Panc1 (cell line): ENCODE measurements at regions not wholly inside any gene's neighbourhood (a gene's known extent, or its start where the extent isn't known, plus 50 kb on each side); places are given as distances from the start of the nearest gene placed in this dataset.

Source experiments
- ATAC-seq: fragments of 200-7000 bp; cut with Tn5 transposase; 2 replicates; pipeline ENCODE4 v1.9.1; 2020; ENCODE audit warnings: mild to moderate bottlenecking, moderate library complexity
- BruUV-seq: library from RNA; stranded (reverse); fragments of 400-500 nt; replicated peaks from 2 replicates; lab custom pipeline; 2021; lab: Mats Ljungman, UMichigan
- CTCF ChIA-PET: fragments of 300-600 bp; sonication (Branson Sonifier 250); formaldehyde crosslinking; loops from one replicate; lab custom pipeline; 2022; ENCODE audit warnings: antibody characterized with exemption; lab: Charles Lee
- POLR2A ChIA-PET: fragments of 300-600 bp; sonication (Branson Sonifier 250); formaldehyde crosslinking; loops from one replicate; lab custom pipeline; 2022; ENCODE audit warnings: antibody characterized with exemption; lab: Charles Lee
- DNase-seq: peaks from one replicate; pipeline ENCODE4 v3.0.0-alpha.2; 2010; ENCODE audit warnings: low read depth, low spot score
- H3K27ac ChIP-seq: 2 replicates; pipeline ENCODE4 v1.5.1; 2011; ENCODE audit warnings: mild to moderate bottlenecking, low read length, inconsistent platforms
- H3K27me3 ChIP-seq: fragments of 200-500 bp; sonication (Bioruptor generic); 2 replicates; pipeline ENCODE4 v1.6.0; 2014; ENCODE audit warnings: low read length, inconsistent platforms; ENCODE audit not compliant: control insufficient read depth, insufficient read depth
- H3K36me3 ChIP-seq: fragments of 200-500 bp; sonication (Bioruptor generic); 2 replicates; pipeline ENCODE4 v1.5.1; 2014; ENCODE audit warnings: inconsistent platforms, mild to moderate bottlenecking, low read length, moderate library complexity; ENCODE audit not compliant: control insufficient read depth, insufficient read depth
- H3K4me1 ChIP-seq: 2 replicates; pipeline ENCODE4 v1.5.1; 2011; ENCODE audit warnings: inconsistent platforms, mild to moderate bottlenecking, low read length, moderate library complexity; ENCODE audit not compliant: control insufficient read depth, insufficient read depth
- H3K4me3 ChIP-seq, 2 experiments: 2 replicates each; pipeline ENCODE4 v1.5.1; 2011 to 2012; ENCODE audit warnings: low read depth in 2 of 2, low read length in 2 of 2, mild to moderate bottlenecking in 2 of 2, inconsistent platforms in 1 of 2, moderate library complexity in 1 of 2
- H3K9me3 ChIP-seq: fragments of 200-500 bp; sonication (Bioruptor generic); 2 replicates; pipeline ENCODE4 v1.5.1; 2014; ENCODE audit warnings: low read depth, mild to moderate bottlenecking, inconsistent platforms, low read length, moderate library complexity; ENCODE audit not compliant: control insufficient read depth, insufficient read depth
- POLR2AphosphoS5 ChIP-seq: IDR thresholded peaks from 2 replicates; pipeline ENCODE4 v1.6.1; 2012; ENCODE audit warnings: mild to moderate bottlenecking, low read depth, low read length, moderate library complexity
- REST ChIP-seq, 2 experiments: IDR thresholded peaks; 2 replicates each; pipeline ENCODE4 v1.6.1; 2011 to 2012; ENCODE audit warnings: low read depth in 2 of 2, control low read depth in 1 of 2, low read length in 1 of 2, mild to moderate bottlenecking in 1 of 2, moderate library complexity in 1 of 2; ENCODE audit not compliant: insufficient read depth in 1 of 2
- SIN3A ChIP-seq: IDR thresholded peaks from 2 replicates; pipeline ENCODE4 v1.6.1; 2012; ENCODE audit warnings: low read depth, mild to moderate bottlenecking, low read length, moderate library complexity, borderline replicate concordance; ENCODE audit not compliant: insufficient read depth
- TCF7L2 ChIP-seq: IDR thresholded peaks from 2 replicates; pipeline ENCODE4 v1.6.1; 2011; ENCODE audit warnings: mild to moderate bottlenecking, low read depth, low read length, inconsistent platforms
- in situ Hi-C: cut with HindIII; loops from 2 replicates; pipeline ENCODE4 v1.10.0; 2016; ENCODE audit warnings: low sequenced_read_pairs, low pct_unique_long_range_greater_than_20kb
- intact Hi-C: fragments of 100-400 bp; cut with micrococcal nuclease; formaldehyde crosslinking; loops from one replicate; pipeline ENCODE4 v1.10.0; 2022; ENCODE audit not compliant: unreplicated experiment
- TF ChIP-seq, protein P1 (sequence below): fragments of 450-650 bp; IDR thresholded peaks from 2 replicates; pipeline ENCODE4 v1.5.1; 2017; ENCODE audit warnings: mild to moderate bottlenecking

GRCh38 chr10:131536676-131537075 lies 225.2 kb upstream of the TCERG1L start:
- Histone ChIP-seq H3K27me3 (peaks cover 12% of the 10 kb centered on the region), H3K4me1 (no peaks in the 10 kb centered on the region), H3K27ac (no peak overlapping the region), H3K36me3 (no peaks in the 10 kb centered on the region), H3K4me3 (no peak overlapping the region), H3K9me3 (no peaks in the 10 kb centered on the region)
- no TSS peak for BruUV-seq
- DNase-seq, result no peak
- intact Hi-C loops (no loop called here), in situ Hi-C loops (no loop called here)
- POLR2A ChIA-PET, result no interaction called here
- no peak for ATAC-seq
- CTCF ChIA-PET, result no interaction called here
- TF ChIP-seq POLR2AphosphoS5 (no peak), REST (IDR thresholded peaks at IDR 0.05; ENCODE audit: insufficient read depth in 1 of 2, low read depth in 2 of 2, low read length in 1 of 2) (no peak), SIN3A (no peak), TCF7L2 (no peak)
- TF ChIP-seq, protein P1, sequence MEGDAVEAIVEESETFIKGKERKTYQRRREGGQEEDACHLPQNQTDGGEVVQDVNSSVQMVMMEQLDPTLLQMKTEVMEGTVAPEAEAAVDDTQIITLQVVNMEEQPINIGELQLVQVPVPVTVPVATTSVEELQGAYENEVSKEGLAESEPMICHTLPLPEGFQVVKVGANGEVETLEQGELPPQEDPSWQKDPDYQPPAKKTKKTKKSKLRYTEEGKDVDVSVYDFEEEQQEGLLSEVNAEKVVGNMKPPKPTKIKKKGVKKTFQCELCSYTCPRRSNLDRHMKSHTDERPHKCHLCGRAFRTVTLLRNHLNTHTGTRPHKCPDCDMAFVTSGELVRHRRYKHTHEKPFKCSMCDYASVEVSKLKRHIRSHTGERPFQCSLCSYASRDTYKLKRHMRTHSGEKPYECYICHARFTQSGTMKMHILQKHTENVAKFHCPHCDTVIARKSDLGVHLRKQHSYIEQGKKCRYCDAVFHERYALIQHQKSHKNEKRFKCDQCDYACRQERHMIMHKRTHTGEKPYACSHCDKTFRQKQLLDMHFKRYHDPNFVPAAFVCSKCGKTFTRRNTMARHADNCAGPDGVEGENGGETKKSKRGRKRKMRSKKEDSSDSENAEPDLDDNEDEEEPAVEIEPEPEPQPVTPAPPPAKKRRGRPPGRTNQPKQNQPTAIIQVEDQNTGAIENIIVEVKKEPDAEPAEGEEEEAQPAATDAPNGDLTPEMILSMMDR, result no peak

- POLR2A ChIA-PET, result no interaction called here
Observed at GRCh38 chr10:131537281-131537680, 225.8 kb upstream of the TCERG1L start.

More at GRCh38 chr10:131537281-131537680, 225.8 kb upstream of the TCERG1L start:
- in situ Hi-C loops (no loop called here), intact Hi-C loops (no loop called here)
- DNase-seq (no peak), ATAC-seq (no peak)
- Histone ChIP-seq H3K9me3 (no peaks in the 10 kb centered on the region), H3K4me1 (no peaks in the 10 kb centered on the region), H3K27me3 (peaks cover 12% of the 10 kb centered on the region), H3K36me3 (no peaks in the 10 kb centered on the region), H3K27ac (no peak overlapping the region), H3K4me3 (no peak overlapping the region)
- TF ChIP-seq, protein P1, result no peak
- no peak for TF ChIP-seq REST (IDR thresholded peaks at IDR 0.05; ENCODE audit: insufficient read depth in 1 of 2, low read depth in 2 of 2, low read length in 1 of 2)
- no peak for TF ChIP-seq TCF7L2
- no peak for TF ChIP-seq POLR2AphosphoS5
- TF ChIP-seq SIN3A, result no peak
- CTCF ChIA-PET, result no interaction called here
- BruUV-seq, result no TSS peak
